H9 (cell line): ENCODE measurements at regions not wholly inside any gene's neighbourhood (a gene's known extent, or its start where the extent isn't known, plus 50 kb on each side); places are given as distances from the start of the nearest gene placed in this dataset.

Experiments used
- DNase-seq: peaks from one replicate; pipeline ENCODE4 v3.0.0-alpha.2; 2017
- H2AFZ ChIP-seq: one replicate; pipeline ENCODE4 v1.6.1; 2013; ENCODE audit warnings: mild to moderate bottlenecking, low read length, control low read depth, moderate library complexity
- H2AK5ac ChIP-seq: 2 replicates; pipeline ENCODE4 v1.6.1; 2013; ENCODE audit warnings: low read length, control low read depth, mixed read lengths; ENCODE audit not compliant: insufficient read length
- H2BK120ac ChIP-seq: one replicate; pipeline ENCODE4 v1.6.1; 2013; ENCODE audit warnings: low read depth, mild to moderate bottlenecking, low read length, control low read depth, inconsistent platforms; ENCODE audit not compliant: poor library complexity, severe bottlenecking
- H2BK12ac ChIP-seq: 2 replicates; pipeline ENCODE4 v1.6.1; 2013; ENCODE audit warnings: low read length, control low read depth, mixed read lengths, low read depth; ENCODE audit not compliant: insufficient read length
- H2BK15ac ChIP-seq: 2 replicates; pipeline ENCODE4 v1.6.1; 2013; ENCODE audit warnings: low read depth, low read length, control low read depth
- H2BK20ac ChIP-seq: one replicate; pipeline ENCODE4 v1.6.1; 2013; ENCODE audit warnings: low read depth, mild to moderate bottlenecking, low read length, control low read depth, inconsistent platforms; ENCODE audit not compliant: poor library complexity, severe bottlenecking
- H2BK5ac ChIP-seq: 2 replicates; pipeline ENCODE4 v1.6.1; 2013; ENCODE audit warnings: low read length, control low read depth, mixed read lengths; ENCODE audit not compliant: insufficient read length
- H3K14ac ChIP-seq: 2 replicates; pipeline ENCODE4 v1.6.1; 2013; ENCODE audit warnings: low read length, control low read depth; ENCODE audit not compliant: insufficient read depth
- H3K18ac ChIP-seq: 2 replicates; pipeline ENCODE4 v1.6.1; 2013; ENCODE audit warnings: low read depth, mild to moderate bottlenecking, mixed read lengths, low read length, control low read depth; ENCODE audit not compliant: insufficient read length
- H3K23ac ChIP-seq: 2 replicates; pipeline ENCODE4 v1.6.1; 2013; ENCODE audit warnings: low read length, control low read depth, mixed read lengths, low read depth; ENCODE audit not compliant: insufficient read length
- H3K23me2 ChIP-seq: 2 replicates; pipeline ENCODE4 v1.6.1; 2013; ENCODE audit warnings: low read depth, mild to moderate bottlenecking, mixed read lengths, low read length, control low read depth; ENCODE audit not compliant: insufficient read length, poor library complexity, severe bottlenecking
- H3K27ac ChIP-seq: 2 replicates; pipeline ENCODE4 v1.5.1; 2013; ENCODE audit warnings: low read length, control low read depth, mixed read lengths, low read depth; ENCODE audit not compliant: insufficient read length
- H3K27me3 ChIP-seq: 2 replicates; pipeline ENCODE4 v1.6.1; 2013; ENCODE audit warnings: low read length, control low read depth, inconsistent platforms; ENCODE audit not compliant: insufficient read depth
- H3K4ac ChIP-seq: 2 replicates; pipeline ENCODE4 v1.6.1; 2013; ENCODE audit warnings: low read depth, mild to moderate bottlenecking, control low read depth, inconsistent platforms, low read length, moderate library complexity
- H3K4me1 ChIP-seq: 2 replicates; pipeline ENCODE4 v1.6.1; 2013; ENCODE audit warnings: low read length, control low read depth, inconsistent platforms; ENCODE audit not compliant: insufficient read depth
- H3K4me2 ChIP-seq: 2 replicates; pipeline ENCODE4 v1.6.1; 2013; ENCODE audit warnings: low read length, control low read depth, mixed read lengths; ENCODE audit not compliant: insufficient read length, insufficient read depth
- H3K56ac ChIP-seq: 2 replicates; pipeline ENCODE4 v1.6.1; 2013; ENCODE audit warnings: low read depth, mild to moderate bottlenecking, mixed read lengths, low read length, control low read depth; ENCODE audit not compliant: insufficient read length
- H3K79me1 ChIP-seq: 2 replicates; pipeline ENCODE4 v1.6.1; 2013; ENCODE audit warnings: low read depth, mild to moderate bottlenecking, moderate library complexity, low read length, control low read depth, inconsistent platforms; ENCODE audit not compliant: insufficient read depth, poor library complexity, severe bottlenecking
- H3K79me2 ChIP-seq: 2 replicates; pipeline ENCODE4 v1.6.1; 2013; ENCODE audit warnings: low read length, control low read depth, inconsistent platforms; ENCODE audit not compliant: insufficient read depth
- H3K9ac ChIP-seq: 2 replicates; pipeline ENCODE4 v1.6.1; 2013; ENCODE audit warnings: low read length, control low read depth, mixed read lengths; ENCODE audit not compliant: insufficient read length; ENCODE audit errors: extremely low read depth
- H3K9me3 ChIP-seq: one replicate; pipeline ENCODE4 v1.6.1; 2013; ENCODE audit warnings: low read depth, low read length, inconsistent platforms; ENCODE audit not compliant: control insufficient read depth
- H3T11ph ChIP-seq: one replicate; pipeline ENCODE4 v1.6.1; 2013; ENCODE audit warnings: mild to moderate bottlenecking, low read length, control low read depth, inconsistent platforms
- H4K20me1 ChIP-seq: one replicate; pipeline ENCODE4 v1.6.1; 2013; ENCODE audit not compliant: control insufficient read depth, insufficient read length, insufficient read depth
- H4K5ac ChIP-seq: 2 replicates; pipeline ENCODE4 v1.6.1; 2013; ENCODE audit warnings: low read depth, mild to moderate bottlenecking, mixed read lengths, low read length, control low read depth; ENCODE audit not compliant: insufficient read length
- H4K8ac ChIP-seq: replicated peaks from 2 replicates; pipeline ENCODE4 v1.6.1; 2013; ENCODE audit warnings: low read length, control low read depth, mixed read lengths, low read depth; ENCODE audit not compliant: insufficient read length
- H4K91ac ChIP-seq: 2 replicates; pipeline ENCODE4 v1.6.1; 2013; ENCODE audit warnings: low read depth, mild to moderate bottlenecking, moderate library complexity, mixed read lengths, low read length, control low read depth; ENCODE audit not compliant: insufficient read length
- H3K27ac Mint-ChIP-seq, 3 experiments: 2 replicates in 2 of 3; 3 replicates in 1 of 3; pipeline ENCODE4 v1.8.0; 2020 to 2021; ENCODE audit warnings: mixed read lengths in 3 of 3, mild to moderate bottlenecking in 1 of 3, moderate library complexity in 1 of 3
- H3K27me3 Mint-ChIP-seq: 2 replicates; pipeline ENCODE4 v1.8.0; 2021; ENCODE audit warnings: low read depth, mild to moderate bottlenecking, moderate library complexity, mixed read lengths
- H3K36me3 Mint-ChIP-seq, 3 experiments: 2 replicates in 2 of 3; 3 replicates in 1 of 3; pipeline ENCODE4 v1.8.0; 2020 to 2021; ENCODE audit warnings: low read depth in 3 of 3, mixed read lengths in 3 of 3; ENCODE audit not compliant: insufficient read depth in 1 of 3
- H3K4me1 Mint-ChIP-seq, 2 experiments: 2 replicates each; pipeline ENCODE4 v1.8.0; 2020; ENCODE audit warnings: mixed read lengths in 2 of 2
- H3K4me3 Mint-ChIP-seq, 2 experiments: 2 replicates in 1 of 2; 3 replicates in 1 of 2; pipeline ENCODE4 v1.8.0; 2020 to 2021; ENCODE audit warnings: mild to moderate bottlenecking in 2 of 2, mixed read lengths in 2 of 2, moderate library complexity in 1 of 2
- H3K9me3 Mint-ChIP-seq, 2 experiments: 2 replicates in 1 of 2; 3 replicates in 1 of 2; pipeline ENCODE4 v1.8.0; 2020; ENCODE audit warnings: mild to moderate bottlenecking in 2 of 2, mixed read lengths in 2 of 2, moderate library complexity in 1 of 2
- CTCF ChIP-seq: fragments of 200-600 bp; sonication (generic); conservative IDR thresholded peaks from 3 replicates; pipeline ENCODE4 v1.8.0; 2021; ENCODE audit warnings: antibody characterized with exemption, mild to moderate bottlenecking
- WGBS: extraction: QIAGEN DNeasy Blood & Tissue Kit; methylation state at CpG from one replicate; pipeline ENCODE4 v1.1.7; 2013; ENCODE audit warnings: missing lambda C conversion rate, low lambda C conversion rate, mixed read lengths; ENCODE audit not compliant: insufficient read length; ENCODE audit errors: extremely low coverage; 5-methylcytosine and 5-hydroxymethylcytosine counted together

- H3K27me3 Mint-ChIP-seq = no peaks in the 10 kb centered on the region; the same call in 1 of the 2 replicates
- H3K79me1 ChIP-seq = no peaks in the 10 kb centered on the region
- no peak overlapping the region for H3K14ac ChIP-seq
Measured at GRCh38 chr1:101465941-101466340, 229.1 kb downstream of the S1PR1 start.

More at GRCh38 chr1:101465941-101466340, 229.1 kb downstream of the S1PR1 start:
- H3K79me2 ChIP-seq = no peaks in the 10 kb centered on the region
- Mint-ChIP-seq H3K4me1 (peaks cover 0 to 3% of the 10 kb centered on the region in 2 experiments; a peak in 1 of 4 replicates), H3K27ac (no peak overlapping the region), H3K36me3 (peaks cover 0 to 9% (median 0%) of the 10 kb centered on the region in 3 experiments; a peak in 2 of 7 replicates), H3K4me3 (no peak overlapping the region), H3K9me3 (peaks cover 4 to 8% of the 10 kb centered on the region in 2 experiments; a peak in 2 of 5 replicates)
- H3K23ac ChIP-seq = no peak overlapping the region
- H3K56ac ChIP-seq = no peak overlapping the region
- no peak overlapping the region for H4K8ac ChIP-seq
- DNase-seq = no peak
- no peak overlapping the region for H3K4ac ChIP-seq
- no peak overlapping the region for H2AFZ ChIP-seq
- TF ChIP-seq CTCF = no peak; the same call in 2 of the 3 replicates
- no peak overlapping the region for H3K9ac ChIP-seq
- H2BK12ac ChIP-seq = no peak overlapping the region
- H3K27me3 ChIP-seq = no peaks in the 10 kb centered on the region
- H2BK5ac ChIP-seq = no peak overlapping the region
- H4K91ac ChIP-seq = no peak overlapping the region
- H2AK5ac ChIP-seq = no peak overlapping the region
- no peaks in the 10 kb centered on the region for H3K23me2 ChIP-seq
- H4K20me1 ChIP-seq = no peaks in the 10 kb centered on the region
- no peak overlapping the region for H2BK120ac ChIP-seq
- H3K4me2 ChIP-seq = no peak overlapping the region
- no CpG with 5 or more reads among the region's 2 CpGs for WGBS
- no peak overlapping the region for H3K18ac ChIP-seq
- no peak overlapping the region for H2BK20ac ChIP-seq
- H3K27ac ChIP-seq = no peak overlapping the region
- H4K5ac ChIP-seq = no peak overlapping the region
- no peaks in the 10 kb centered on the region for H3K4me1 ChIP-seq
- no peaks in the 10 kb centered on the region for H3K9me3 ChIP-seq
- no peak overlapping the region for H3T11ph ChIP-seq
- H2BK15ac ChIP-seq = no peak overlapping the region
